ENCODE measurements at regions not wholly inside any gene's neighbourhood (a gene's known extent, or its start where the extent isn't known, plus 50 kb on each side); places are given as distances from the start of the nearest gene placed in this dataset.

DNA sequence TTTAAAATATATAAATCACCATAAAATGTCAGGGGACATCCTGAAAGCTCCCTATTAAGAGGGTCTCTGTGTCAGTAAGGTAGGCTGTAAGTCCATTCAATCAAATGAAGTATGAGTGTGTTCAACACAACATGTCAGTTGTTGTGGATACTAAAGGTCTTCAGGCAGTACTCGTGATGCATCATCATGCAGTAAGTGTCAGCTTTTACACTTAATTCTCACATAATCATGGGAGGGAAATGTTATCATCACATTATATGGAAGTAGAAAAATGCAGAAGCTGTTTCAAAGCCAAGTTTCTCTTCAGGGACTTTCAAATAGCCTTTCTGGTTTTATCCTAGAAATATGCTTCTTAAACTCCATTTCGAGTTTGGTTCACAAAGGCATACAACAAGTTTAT lies 477.1 kb upstream of the ID2 start:
- TF ChIP-seq EP300 (conservative IDR thresholded peaks at IDR 0.05; ENCODE audit: poor library complexity, severe bottlenecking): no peak
- TF ChIP-seq, protein P1, sequence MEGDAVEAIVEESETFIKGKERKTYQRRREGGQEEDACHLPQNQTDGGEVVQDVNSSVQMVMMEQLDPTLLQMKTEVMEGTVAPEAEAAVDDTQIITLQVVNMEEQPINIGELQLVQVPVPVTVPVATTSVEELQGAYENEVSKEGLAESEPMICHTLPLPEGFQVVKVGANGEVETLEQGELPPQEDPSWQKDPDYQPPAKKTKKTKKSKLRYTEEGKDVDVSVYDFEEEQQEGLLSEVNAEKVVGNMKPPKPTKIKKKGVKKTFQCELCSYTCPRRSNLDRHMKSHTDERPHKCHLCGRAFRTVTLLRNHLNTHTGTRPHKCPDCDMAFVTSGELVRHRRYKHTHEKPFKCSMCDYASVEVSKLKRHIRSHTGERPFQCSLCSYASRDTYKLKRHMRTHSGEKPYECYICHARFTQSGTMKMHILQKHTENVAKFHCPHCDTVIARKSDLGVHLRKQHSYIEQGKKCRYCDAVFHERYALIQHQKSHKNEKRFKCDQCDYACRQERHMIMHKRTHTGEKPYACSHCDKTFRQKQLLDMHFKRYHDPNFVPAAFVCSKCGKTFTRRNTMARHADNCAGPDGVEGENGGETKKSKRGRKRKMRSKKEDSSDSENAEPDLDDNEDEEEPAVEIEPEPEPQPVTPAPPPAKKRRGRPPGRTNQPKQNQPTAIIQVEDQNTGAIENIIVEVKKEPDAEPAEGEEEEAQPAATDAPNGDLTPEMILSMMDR (IDR thresholded peaks at IDR 0.05; ENCODE audit: poor library complexity, severe bottlenecking): no peak
- TF ChIP-seq MXI1 (conservative IDR thresholded peaks at IDR 0.05; ENCODE audit: poor library complexity, severe bottlenecking): no peak
- no peak for TF ChIP-seq TAF1 (IDR thresholded peaks at IDR 0.05; ENCODE audit: low read depth)
- no peak for TF ChIP-seq EZH2 (IDR thresholded peaks at IDR 0.05; ENCODE audit: borderline replicate concordance, insufficient read depth, low read length, poor library complexity, severe bottlenecking)
- TF ChIP-seq, protein P2, sequence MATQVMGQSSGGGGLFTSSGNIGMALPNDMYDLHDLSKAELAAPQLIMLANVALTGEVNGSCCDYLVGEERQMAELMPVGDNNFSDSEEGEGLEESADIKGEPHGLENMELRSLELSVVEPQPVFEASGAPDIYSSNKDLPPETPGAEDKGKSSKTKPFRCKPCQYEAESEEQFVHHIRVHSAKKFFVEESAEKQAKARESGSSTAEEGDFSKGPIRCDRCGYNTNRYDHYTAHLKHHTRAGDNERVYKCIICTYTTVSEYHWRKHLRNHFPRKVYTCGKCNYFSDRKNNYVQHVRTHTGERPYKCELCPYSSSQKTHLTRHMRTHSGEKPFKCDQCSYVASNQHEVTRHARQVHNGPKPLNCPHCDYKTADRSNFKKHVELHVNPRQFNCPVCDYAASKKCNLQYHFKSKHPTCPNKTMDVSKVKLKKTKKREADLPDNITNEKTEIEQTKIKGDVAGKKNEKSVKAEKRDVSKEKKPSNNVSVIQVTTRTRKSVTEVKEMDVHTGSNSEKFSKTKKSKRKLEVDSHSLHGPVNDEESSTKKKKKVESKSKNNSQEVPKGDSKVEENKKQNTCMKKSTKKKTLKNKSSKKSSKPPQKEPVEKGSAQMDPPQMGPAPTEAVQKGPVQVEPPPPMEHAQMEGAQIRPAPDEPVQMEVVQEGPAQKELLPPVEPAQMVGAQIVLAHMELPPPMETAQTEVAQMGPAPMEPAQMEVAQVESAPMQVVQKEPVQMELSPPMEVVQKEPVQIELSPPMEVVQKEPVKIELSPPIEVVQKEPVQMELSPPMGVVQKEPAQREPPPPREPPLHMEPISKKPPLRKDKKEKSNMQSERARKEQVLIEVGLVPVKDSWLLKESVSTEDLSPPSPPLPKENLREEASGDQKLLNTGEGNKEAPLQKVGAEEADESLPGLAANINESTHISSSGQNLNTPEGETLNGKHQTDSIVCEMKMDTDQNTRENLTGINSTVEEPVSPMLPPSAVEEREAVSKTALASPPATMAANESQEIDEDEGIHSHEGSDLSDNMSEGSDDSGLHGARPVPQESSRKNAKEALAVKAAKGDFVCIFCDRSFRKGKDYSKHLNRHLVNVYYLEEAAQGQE (IDR thresholded peaks at IDR 0.05; ENCODE audit: borderline replicate concordance): no peak
- no peak for TF ChIP-seq POLR2AphosphoS5 (IDR thresholded peaks at IDR 0.05)

Data from neural cell (in vitro differentiated cells).